PC-3 (cell line): ENCODE measurements at regions not wholly inside any gene's neighbourhood (a gene's known extent, or its start where the extent isn't known, plus 50 kb on each side); places are given as distances from the start of the nearest gene placed in this dataset.

Experiments
- ATAC-seq: fragments of 200-7000 bp; cut with Tn5 transposase; 2 replicates; pipeline ENCODE4 v1.9.1; 2020; ENCODE audit warnings: mild to moderate bottlenecking, moderate library complexity
- BruUV-seq: library from RNA; stranded (reverse); fragments of 400-500 nt; replicated peaks from 2 replicates; lab custom pipeline; 2021; lab: Mats Ljungman, UMichigan
- CTCF ChIA-PET: fragments of 300-600 bp; sonication (Branson Sonifier 250); formaldehyde crosslinking; loops from one replicate; lab custom pipeline; 2022; ENCODE audit warnings: antibody characterized with exemption; lab: Charles Lee
- POLR2A ChIA-PET: fragments of 300-600 bp; sonication (Branson Sonifier 250); formaldehyde crosslinking; loops from one replicate; lab custom pipeline; 2022; ENCODE audit warnings: antibody characterized with exemption; ENCODE audit not compliant: unreplicated experiment; lab: Charles Lee
- DNase-seq: peaks from one replicate; pipeline ENCODE4 v3.0.0-alpha.2; 2015
- H2AFZ ChIP-seq: fragments of 300-600 bp; sonication (generic); 2 replicates; pipeline ENCODE4 v1.6.0; 2016; ENCODE audit warnings: antibody characterized with exemption, low read length
- H3F3A ChIP-seq: fragments of 300-600 bp; sonication (generic); one replicate; pipeline ENCODE4 v1.6.0; 2017; ENCODE audit warnings: antibody characterized with exemption, low read length, control low read depth, mild to moderate bottlenecking; ENCODE audit not compliant: unreplicated experiment
- H3K27ac ChIP-seq: fragments of 300-600 bp; sonication (generic); 2 replicates; pipeline ENCODE4 v1.5.1; 2016; ENCODE audit warnings: mild to moderate bottlenecking, low read length
- H3K27me3 ChIP-seq: fragments of 300-600 bp; sonication (generic); 2 replicates; pipeline ENCODE4 v1.6.1; 2016; ENCODE audit warnings: low read length, mixed read lengths
- H3K36me3 ChIP-seq: fragments of 300-600 bp; sonication (generic); 2 replicates; pipeline ENCODE4 v1.6.1; 2016; ENCODE audit warnings: low read depth, mixed run types, low read length, mixed read lengths
- H3K4me1 ChIP-seq: fragments of 300-600 bp; sonication (generic); 2 replicates; pipeline ENCODE4 v1.5.1; 2016; ENCODE audit warnings: low read length; ENCODE audit not compliant: insufficient read depth
- H3K4me2 ChIP-seq: fragments of 300-600 bp; sonication (generic); 2 replicates; pipeline ENCODE4 v1.6.0; 2016; ENCODE audit warnings: low read length
- H3K4me3 ChIP-seq: fragments of 300-600 bp; sonication (generic); 2 replicates; pipeline ENCODE4 v1.5.1; 2016; ENCODE audit warnings: mild to moderate bottlenecking, low read length, mixed read lengths
- H3K79me2 ChIP-seq: fragments of 300-600 bp; sonication (generic); 2 replicates; pipeline ENCODE4 v1.6.1; 2017; ENCODE audit warnings: low read length, mixed read lengths
- H3K9ac ChIP-seq: fragments of 300-600 bp; sonication (generic); 2 replicates; pipeline ENCODE4 v1.6.0; 2016; ENCODE audit warnings: mild to moderate bottlenecking, low read length
- H3K9me2 ChIP-seq: fragments of 300-600 bp; sonication (generic); replicated peaks from 2 replicates; pipeline ENCODE4 v1.6.1; 2016; ENCODE audit warnings: mixed run types, low read length, mixed read lengths
- H3K9me3 ChIP-seq: fragments of 300-600 bp; sonication (generic); 2 replicates; pipeline ENCODE4 v1.6.1; 2016; ENCODE audit warnings: low read length, mixed read lengths
- H4K20me1 ChIP-seq: fragments of 300-600 bp; sonication (generic); 2 replicates; pipeline ENCODE4 v1.6.1; 2016; ENCODE audit warnings: low read length, mixed read lengths
- EZH2 ChIP-seq: fragments of 300-600 bp; sonication (generic); IDR thresholded peaks from one replicate; pipeline ENCODE4 v1.6.1; 2017; ENCODE audit warnings: antibody characterized with exemption, mild to moderate bottlenecking, low read length; ENCODE audit not compliant: unreplicated experiment
- EZH2phosphoT487 ChIP-seq: fragments of 300-600 bp; sonication (generic); IDR thresholded peaks from 2 replicates; pipeline ENCODE4 v1.6.1; 2018; ENCODE audit warnings: mild to moderate bottlenecking, antibody characterized with exemption, low read length, borderline replicate concordance
- intact Hi-C: fragments of 100-400 bp; cut with micrococcal nuclease; formaldehyde crosslinking; loops from 2 replicates; pipeline ENCODE4 v1.9.0; 2023
- TF ChIP-seq, protein P1 (sequence below): fragments of 300-600 bp; sonication (generic); conservative IDR thresholded peaks from 2 replicates; pipeline ENCODE4 v1.5.1; 2017; ENCODE audit warnings: antibody characterized with exemption, low read depth, mild to moderate bottlenecking, low read length

DNA sequence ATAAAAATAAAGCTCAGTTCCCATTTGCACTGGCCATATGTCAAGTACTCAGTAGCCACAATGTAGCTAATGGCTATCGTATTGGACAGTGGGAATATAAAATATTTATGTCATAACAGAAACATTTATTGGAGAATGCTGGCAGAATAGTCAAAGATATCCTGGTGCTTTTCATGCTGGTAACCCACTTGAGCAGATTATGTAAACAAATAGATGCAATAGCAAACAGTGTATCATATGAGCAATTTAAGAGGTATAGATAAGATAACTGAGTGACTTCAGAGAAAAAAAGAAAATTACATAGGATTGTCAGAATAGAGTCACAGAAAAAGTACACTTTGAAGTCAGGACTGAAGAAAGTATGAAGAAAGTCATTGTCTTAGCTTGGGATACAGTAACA lies 426.6 kb downstream of the NDFIP2 start:
- Histone ChIP-seq H2AFZ (no peak overlapping the region), H3K4me3 (no peak overlapping the region), H3K4me2 (no peak overlapping the region), H3K9me2 (no peaks in the 10 kb centered on the region), H3F3A (no peaks in the 10 kb centered on the region), H3K27ac (no peak overlapping the region), H3K9me3 (no peaks in the 10 kb centered on the region), H3K36me3 (no peaks in the 10 kb centered on the region), H3K79me2 (no peaks in the 10 kb centered on the region), H3K4me1 (no peaks in the 10 kb centered on the region), H4K20me1 (no peaks in the 10 kb centered on the region), H3K9ac (no peak overlapping the region), H3K27me3 (no peaks in the 10 kb centered on the region)
- no peak; the same call in 1 of the 2 replicates for ATAC-seq
- peak; percentile 4 for DNase-seq
- POLR2A ChIA-PET, result no interaction called here
- TF ChIP-seq EZH2phosphoT487, result no peak
- TF ChIP-seq EZH2, result no peak
- TF ChIP-seq, protein P1, sequence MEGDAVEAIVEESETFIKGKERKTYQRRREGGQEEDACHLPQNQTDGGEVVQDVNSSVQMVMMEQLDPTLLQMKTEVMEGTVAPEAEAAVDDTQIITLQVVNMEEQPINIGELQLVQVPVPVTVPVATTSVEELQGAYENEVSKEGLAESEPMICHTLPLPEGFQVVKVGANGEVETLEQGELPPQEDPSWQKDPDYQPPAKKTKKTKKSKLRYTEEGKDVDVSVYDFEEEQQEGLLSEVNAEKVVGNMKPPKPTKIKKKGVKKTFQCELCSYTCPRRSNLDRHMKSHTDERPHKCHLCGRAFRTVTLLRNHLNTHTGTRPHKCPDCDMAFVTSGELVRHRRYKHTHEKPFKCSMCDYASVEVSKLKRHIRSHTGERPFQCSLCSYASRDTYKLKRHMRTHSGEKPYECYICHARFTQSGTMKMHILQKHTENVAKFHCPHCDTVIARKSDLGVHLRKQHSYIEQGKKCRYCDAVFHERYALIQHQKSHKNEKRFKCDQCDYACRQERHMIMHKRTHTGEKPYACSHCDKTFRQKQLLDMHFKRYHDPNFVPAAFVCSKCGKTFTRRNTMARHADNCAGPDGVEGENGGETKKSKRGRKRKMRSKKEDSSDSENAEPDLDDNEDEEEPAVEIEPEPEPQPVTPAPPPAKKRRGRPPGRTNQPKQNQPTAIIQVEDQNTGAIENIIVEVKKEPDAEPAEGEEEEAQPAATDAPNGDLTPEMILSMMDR, result no peak
- CTCF ChIA-PET, result no interaction called here
- BruUV-seq, result no TSS peak
- intact Hi-C loops, result no loop called here

DNA sequence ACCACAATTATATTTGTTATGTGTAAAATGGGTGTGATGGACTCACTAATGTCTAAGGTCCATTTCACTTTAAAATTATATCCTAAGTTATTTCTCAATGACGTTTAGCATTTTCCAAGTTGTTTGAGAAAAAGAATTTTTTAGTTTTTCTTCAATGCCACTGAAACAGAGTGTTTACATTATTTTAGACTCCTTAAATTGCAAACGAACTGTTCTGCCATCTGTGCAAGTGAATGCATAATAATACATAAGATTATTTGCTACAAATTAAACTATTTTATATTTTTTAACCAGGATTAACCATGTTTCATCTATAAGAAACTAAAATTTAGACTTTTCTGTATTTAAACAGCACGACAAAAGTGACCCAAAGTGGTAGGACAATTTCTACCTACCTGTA lies 425.4 kb downstream of the NDFIP2 start:
- no peaks in the 10 kb centered on the region for H3K36me3 ChIP-seq
- H3F3A ChIP-seq, result no peaks in the 10 kb centered on the region
- BruUV-seq, result no TSS peak
- H3K79me2 ChIP-seq, result no peaks in the 10 kb centered on the region
- no peaks in the 10 kb centered on the region for H4K20me1 ChIP-seq
- no peak overlapping the region for H3K4me2 ChIP-seq
- no peaks in the 10 kb centered on the region for H3K9me3 ChIP-seq
- no peak overlapping the region for H3K9ac ChIP-seq
- H3K4me1 ChIP-seq, result no peaks in the 10 kb centered on the region
- no peak overlapping the region for H2AFZ ChIP-seq
- H3K4me3 ChIP-seq, result no peak overlapping the region
- no peak for DNase-seq
- no peak for ATAC-seq
- intact Hi-C loops, result no loop called here
- CTCF ChIA-PET, result no interaction called here
- no peak for TF ChIP-seq EZH2
- TF ChIP-seq EZH2phosphoT487, result no peak
- no peaks in the 10 kb centered on the region for H3K27me3 ChIP-seq
- H3K27ac ChIP-seq, result no peak overlapping the region
- no peaks in the 10 kb centered on the region for H3K9me2 ChIP-seq
- POLR2A ChIA-PET, result no interaction called here

DNA sequence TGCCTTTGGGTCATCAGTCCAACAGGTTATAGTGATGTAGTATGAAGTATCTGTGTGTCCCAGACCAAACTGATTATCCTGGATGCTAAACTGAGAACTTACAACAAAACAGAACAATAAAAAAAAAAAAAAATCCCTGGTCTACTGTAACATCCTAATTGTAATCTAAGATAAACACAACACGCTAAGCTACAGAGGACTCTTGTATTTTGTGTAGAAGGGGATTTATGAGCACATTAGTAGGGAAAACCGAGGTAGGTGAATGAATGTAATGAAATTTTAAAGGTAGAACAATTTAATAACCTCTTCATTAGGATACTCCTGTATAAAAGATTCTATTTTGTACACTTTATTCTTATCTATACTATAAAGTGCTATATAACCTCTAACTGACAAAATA lies 424.1 kb downstream of the NDFIP2 start:
- Histone ChIP-seq H3K27ac (no peak overlapping the region), H3K4me1 (no peaks in the 10 kb centered on the region), H3K9ac (no peak overlapping the region), H3K9me2 (no peaks in the 10 kb centered on the region), H3K36me3 (no peaks in the 10 kb centered on the region), H3K9me3 (no peaks in the 10 kb centered on the region), H3K4me3 (no peak overlapping the region), H3K79me2 (no peaks in the 10 kb centered on the region), H4K20me1 (no peaks in the 10 kb centered on the region), H3K27me3 (no peaks in the 10 kb centered on the region), H2AFZ (no peak overlapping the region), H3K4me2 (no peak overlapping the region), H3F3A (no peaks in the 10 kb centered on the region)
- POLR2A ChIA-PET, result no interaction called here
- ATAC-seq (no peak), DNase-seq (no peak)
- intact Hi-C loops, result no loop called here
- TF ChIP-seq EZH2 (no peak), EZH2phosphoT487 (no peak)
- TF ChIP-seq, protein P1, result no peak
- CTCF ChIA-PET, result no interaction called here
- BruUV-seq, result no TSS peak
